Spleen (tissue), 11 donors: ENCODE measurements at regions not wholly inside any gene's neighbourhood (a gene's known extent, or its start where the extent isn't known, plus 50 kb on each side); places are given as distances from the start of the nearest gene placed in this dataset.

Experiments used
- DNase-seq: peaks from one replicate; pipeline ENCODE4 v3.0.0-alpha.2; 2020
- H3K27ac ChIP-seq, 8 donors: fragments of 200-600 bp; sonication (generic) in 7 of 8; 1 replicate in 4 of 8; 2 replicates in 4 of 8; pipeline versions ENCODE4 v1.5.0 to v1.8.0; 2016 to 2021; ENCODE audit warnings: inconsistent platforms in 4 of 8, mild to moderate bottlenecking in 4 of 8, moderate library complexity in 1 of 8
- H3K27me3 ChIP-seq, 7 donors: fragments of 200-600 bp; sonication (generic) in 6 of 7; replicated peaks in 1 of 7; 1 replicate in 4 of 7; 2 replicates in 3 of 7; pipeline versions ENCODE4 v1.5.0 to v1.8.0; 2016 to 2021; ENCODE audit warnings: inconsistent platforms in 3 of 7, mild to moderate bottlenecking in 1 of 7
- H3K36me3 ChIP-seq, 6 donors: fragments of 200-600 bp; sonication (generic) in 5 of 6; 1 replicate in 4 of 6; 2 replicates in 2 of 6; pipeline versions ENCODE4 v1.5.0 to v1.8.0; 2016 to 2021; ENCODE audit warnings: inconsistent platforms in 2 of 6
- H3K4me1 ChIP-seq, 6 donors: fragments of 200-600 bp; sonication (generic) in 5 of 6; 1 replicate in 3 of 6; 2 replicates in 3 of 6; pipeline versions ENCODE4 v1.5.0 to v1.8.0; 2016 to 2021; ENCODE audit warnings: inconsistent platforms in 3 of 6
- H3K4me3 ChIP-seq, 8 donors: fragments of 200-600 bp; sonication (generic) in 7 of 8; 1 replicate in 4 of 8; 2 replicates in 4 of 8; pipeline versions ENCODE4 v1.5.0 to v1.8.0; 2016 to 2021; ENCODE audit warnings: inconsistent platforms in 4 of 8, mild to moderate bottlenecking in 4 of 8, moderate library complexity in 2 of 8
- H3K9me3 ChIP-seq, 8 donors: fragments of 200-600 bp; sonication (generic) in 7 of 8; 1 replicate in 4 of 8; 2 replicates in 4 of 8; pipeline versions ENCODE4 v1.5.0 to v1.8.0; 2016 to 2021; ENCODE audit warnings: inconsistent platforms in 4 of 8
- CTCF ChIP-seq, 11 experiments: fragments of 200-600 bp in 7 of 11; fragments of 450-650 bp in 4 of 11; sonication (generic) in 4 of 11; IDR thresholded peaks in 8 of 11; conservative IDR thresholded peaks in 3 of 11; 1 replicate in 7 of 11; 2 replicates in 4 of 11; pipeline versions ENCODE4 v1.4.0 to v1.8.0; 2016 to 2021; ENCODE audit warnings: antibody characterized with exemption in 11 of 11, inconsistent platforms in 4 of 11, mild to moderate bottlenecking in 1 of 11
- POLR2A ChIP-seq, 3 donors: fragments of 450-650 bp; IDR thresholded peaks; one replicate each; pipeline ENCODE4 v1.5.1; 2017; ENCODE audit warnings: antibody characterized with exemption in 3 of 3, mild to moderate bottlenecking in 1 of 3
- POLR2AphosphoS5 ChIP-seq, 3 donors: sonication (generic); formaldehyde crosslinking; IDR thresholded peaks; one replicate each; pipeline ENCODE4 v1.5.1; 2017; ENCODE audit warnings: antibody characterized with exemption in 3 of 3
- WGBS, 5 donors: extraction: QIAGEN DNeasy Blood & Tissue Kit in 3 of 5; methylation state at CpG; one replicate each; pipeline versions ENCODE4 v1.1.5 to v1.1.7; 2013 to 2018; 5-methylcytosine and 5-hydroxymethylcytosine counted together
- intact Hi-C: fragments of 100-400 bp; cut with DNase I; formaldehyde crosslinking; loops from one replicate; pipeline ENCODE4 v1.15.0; 2023; ENCODE audit warnings: low total_unique reads
- donor health status: healthy with polysubstance abuse.
- donor health status: DM: no; HTN: no; CAD: no; lungs with moderate emphysema.
- donor health status: DM: no; HTN: no; CAD: no.
- donor health status: Bipolar disorder and iron deficiency.
- donor health status: healthy.
- donor health status: DM: no; HTN: no; CAD: no.
- donor health status: DM: yes; HTN: yes; CAD: no.

GRCh38 chr3:16090706-16091105 lies 83.8 kb upstream of the GALNT15 start:
- no peak for DNase-seq
- intact Hi-C loops = no loop called here
- H3K27ac ChIP-seq = no peak overlapping the region
- H3K9me3 ChIP-seq = no peaks in the 10 kb centered on the region
- H3K4me1 ChIP-seq = no peaks in the 10 kb centered on the region
- no peaks in the 10 kb centered on the region for H3K36me3 ChIP-seq
- no peak for TF ChIP-seq POLR2A (IDR thresholded peaks at IDR 0.05)
- TF ChIP-seq POLR2AphosphoS5 (IDR thresholded peaks at IDR 0.05) = no peak
- TF ChIP-seq CTCF (IDR thresholded peaks at IDR 0.05 in 8 of 11, conservative IDR thresholded peaks at IDR 0.05 in 3 of 11) = no peak
- no peak overlapping the region for H3K4me3 ChIP-seq
- H3K27me3 ChIP-seq = peaks cover 0 to 6% (median 0%) of the 10 kb centered on the region in 7 donors

DNA sequence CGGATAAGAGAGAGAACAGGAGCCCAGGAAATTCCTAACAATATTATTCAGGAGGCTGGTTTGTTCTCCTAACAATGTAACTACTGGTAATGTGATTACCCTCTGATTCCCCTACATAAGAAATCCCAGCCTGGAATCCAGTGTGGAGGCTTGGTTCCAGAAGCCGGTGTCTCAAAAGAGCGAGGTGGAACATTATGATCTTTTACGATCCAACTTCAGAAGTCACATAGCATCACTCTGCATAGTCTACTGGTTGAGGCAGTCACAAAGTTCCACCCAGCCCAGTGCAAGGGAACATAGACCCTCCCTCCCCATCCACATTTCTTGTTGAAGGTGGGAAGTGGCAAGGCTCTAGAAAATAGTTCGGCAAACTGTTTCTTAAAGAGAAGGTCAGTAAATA lies 81.6 kb upstream of the GALNT15 start:
- intact Hi-C loops = no loop called here
- 90 to 97% (median 95%) methylated on average over 5 of the region's 5 CpGs for WGBS, 5 donors
- no peak for DNase-seq
- peaks cover 0 to 6% (median 0%) of the 10 kb centered on the region in 7 donors for H3K27me3 ChIP-seq
- no peak for TF ChIP-seq CTCF (IDR thresholded peaks at IDR 0.05 in 8 of 11, conservative IDR thresholded peaks at IDR 0.05 in 3 of 11)
- TF ChIP-seq POLR2AphosphoS5 (IDR thresholded peaks at IDR 0.05) = no peak
- no peak for TF ChIP-seq POLR2A (IDR thresholded peaks at IDR 0.05)
- H3K4me3 ChIP-seq = no peak overlapping the region
- H3K36me3 ChIP-seq = no peaks in the 10 kb centered on the region
- H3K4me1 ChIP-seq = no peaks in the 10 kb centered on the region
- H3K27ac ChIP-seq = no peak overlapping the region
- no peaks in the 10 kb centered on the region for H3K9me3 ChIP-seq

- H3K4me3 ChIP-seq = no peak overlapping the region
- H3K4me1 ChIP-seq = no peaks in the 10 kb centered on the region
- intact Hi-C loops = no loop called here
- no peaks in the 10 kb centered on the region for H3K36me3 ChIP-seq
- H3K27ac ChIP-seq = no peak overlapping the region
- H3K27me3 ChIP-seq = no peaks in the 10 kb centered on the region
- DNase-seq = no peak
- H3K9me3 ChIP-seq = no peaks in the 10 kb centered on the region
- 77 to 88% (median 87%) methylated on average over 14 of the region's 14 CpGs for WGBS, 5 donors
- TF ChIP-seq POLR2AphosphoS5 (IDR thresholded peaks at IDR 0.05) (no peak), POLR2A (IDR thresholded peaks at IDR 0.05) (no peak), CTCF (IDR thresholded peaks at IDR 0.05 in 8 of 11, conservative IDR thresholded peaks at IDR 0.05 in 3 of 11) (no peak)
These were observed 72.9 kb upstream of the GALNT15 start for GRCh38 chr3:16101295-16102186.

DNA sequence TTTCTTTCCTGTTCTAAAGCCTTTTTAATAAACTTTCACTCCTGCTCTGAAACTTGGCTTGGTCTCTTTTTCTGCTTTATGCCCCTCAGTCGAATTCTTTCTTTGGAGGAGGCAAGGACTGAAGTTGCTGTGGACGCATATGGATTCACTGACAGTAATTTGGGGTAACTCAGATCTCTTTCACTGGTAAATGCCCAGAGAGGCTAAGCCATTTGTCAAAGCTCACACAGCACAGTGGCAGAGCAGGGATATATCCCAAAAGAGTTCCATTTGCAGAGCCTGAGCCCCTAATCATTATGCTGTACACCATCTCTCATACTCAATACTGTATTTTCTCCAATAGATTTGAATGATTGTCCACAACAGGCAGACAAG lies 72.3 kb upstream of the GALNT15 start:
- Histone ChIP-seq H3K4me1 (no peaks in the 10 kb centered on the region), H3K36me3 (no peaks in the 10 kb centered on the region), H3K4me3 (no peak overlapping the region), H3K9me3 (no peaks in the 10 kb centered on the region), H3K27me3 (no peaks in the 10 kb centered on the region), H3K27ac (no peak overlapping the region)
- TF ChIP-seq CTCF (IDR thresholded peaks at IDR 0.05 in 8 of 11, conservative IDR thresholded peaks at IDR 0.05 in 3 of 11) (no peak), POLR2A (IDR thresholded peaks at IDR 0.05) (no peak), POLR2AphosphoS5 (IDR thresholded peaks at IDR 0.05) (no peak)
- no peak for DNase-seq
- intact Hi-C loops = no loop called here
- 84 to 94% (median 87%) methylated on average over 2 of the region's 2 CpGs for WGBS, 5 donors
